Immature natural killer cell (primary cell): ENCODE measurements at regions not wholly inside any gene's neighbourhood (a gene's known extent, or its start where the extent isn't known, plus 50 kb on each side); places are given as distances from the start of the nearest gene placed in this dataset.
"Not testable (repeated sequence)": the region's sequence is repeated elsewhere in the genome, so short reads cannot be mapped to it uniquely, and the experiment has no call there.

ENCODE experiments used
- DNase-seq, 3 donors: peaks; one replicate each; pipeline ENCODE4 v3.0.0; 2022; ENCODE audit warnings: mixed read lengths in 1 of 3
- H3K27ac Mint-ChIP-seq, 6 donors: one replicate each; pipeline ENCODE4 v1.8.0; 2020; ENCODE audit warnings: mixed read lengths in 6 of 6, mild to moderate bottlenecking in 5 of 6, inconsistent platforms in 4 of 6, moderate library complexity in 3 of 6
- H3K27me3 Mint-ChIP-seq, 3 donors: one replicate each; pipeline ENCODE4 v1.8.0; 2020 to 2021; ENCODE audit warnings: low read depth in 3 of 3, mild to moderate bottlenecking in 3 of 3, mixed read lengths in 3 of 3, moderate library complexity in 3 of 3, inconsistent platforms in 1 of 3
- H3K36me3 Mint-ChIP-seq, 3 donors: one replicate each; pipeline ENCODE4 v1.8.0; 2020; ENCODE audit warnings: mixed read lengths in 3 of 3, inconsistent platforms in 2 of 3, mild to moderate bottlenecking in 2 of 3
- H3K4me1 Mint-ChIP-seq, 2 donors: one replicate each; pipeline ENCODE4 v1.8.0; 2020; ENCODE audit warnings: inconsistent platforms in 2 of 2, mild to moderate bottlenecking in 2 of 2, mixed read lengths in 2 of 2, moderate library complexity in 1 of 2
- H3K4me3 Mint-ChIP-seq, 5 donors: one replicate each; pipeline ENCODE4 v1.8.0; 2020; ENCODE audit warnings: mild to moderate bottlenecking in 5 of 5, mixed read lengths in 5 of 5, inconsistent platforms in 3 of 5, moderate library complexity in 3 of 5
- H3K9me3 Mint-ChIP-seq, 6 donors: one replicate each; pipeline ENCODE4 v1.8.0; 2020; ENCODE audit warnings: mild to moderate bottlenecking in 6 of 6, mixed read lengths in 6 of 6, inconsistent platforms in 4 of 6, moderate library complexity in 3 of 6

DNA sequence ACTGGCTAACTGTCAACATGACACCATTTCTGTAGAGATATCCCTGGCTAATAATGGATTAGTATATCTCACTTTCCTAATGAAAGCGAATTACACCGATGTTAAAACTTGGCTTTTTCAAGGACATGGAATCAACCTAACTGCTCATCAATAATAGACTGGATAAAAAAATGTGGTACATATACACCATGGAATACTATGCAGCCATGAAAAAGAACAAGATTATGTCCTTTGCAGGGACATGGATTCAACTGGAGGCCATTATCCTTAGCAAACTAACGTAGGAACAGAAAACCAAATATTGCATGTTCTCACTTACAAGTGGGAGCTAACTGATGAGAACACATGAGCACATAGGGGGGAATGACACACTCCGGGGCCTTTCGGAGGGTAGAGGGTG, 62.6 kb downstream of the ZIC1 start:
- Mint-ChIP-seq H3K27me3 (no peaks in the 10 kb centered on the region), H3K27ac (no peak overlapping the region), H3K4me1 (no peaks in the 10 kb centered on the region), H3K4me3 (no peak overlapping the region), H3K9me3 (peaks cover 4 to 24% (median 9%) of the 10 kb centered on the region in 6 donors), H3K36me3 (no peaks in the 10 kb centered on the region)
- DNase-seq: no peak

DNA sequence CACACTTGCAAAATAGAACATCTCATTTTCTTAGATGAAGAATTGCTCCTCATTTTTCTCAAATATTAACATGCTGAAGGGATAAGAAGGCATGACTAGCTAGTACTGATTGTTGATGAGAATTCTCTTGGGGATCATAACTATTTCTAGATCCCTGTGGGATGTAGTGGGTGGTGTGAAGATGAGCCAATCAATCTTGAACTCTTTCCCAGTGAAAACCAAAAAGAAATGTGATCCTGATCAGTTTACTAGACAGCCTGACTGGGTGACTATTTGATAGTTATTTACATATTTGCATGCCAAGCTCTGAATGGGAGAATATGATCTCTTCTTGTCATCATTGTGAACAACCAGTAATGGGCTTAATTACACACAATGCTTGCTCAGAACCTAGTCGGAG, 63.7 kb downstream of the ZIC1 start:
- H3K4me1 Mint-ChIP-seq: no peaks in the 10 kb centered on the region
- peaks cover 4 to 24% (median 9%) of the 10 kb centered on the region in 6 donors for H3K9me3 Mint-ChIP-seq
- no peaks in the 10 kb centered on the region for H3K27me3 Mint-ChIP-seq
- no peak overlapping the region for H3K4me3 Mint-ChIP-seq
- H3K36me3 Mint-ChIP-seq: no peaks in the 10 kb centered on the region
- DNase-seq: no peak
- no peak overlapping the region for H3K27ac Mint-ChIP-seq

DNA sequence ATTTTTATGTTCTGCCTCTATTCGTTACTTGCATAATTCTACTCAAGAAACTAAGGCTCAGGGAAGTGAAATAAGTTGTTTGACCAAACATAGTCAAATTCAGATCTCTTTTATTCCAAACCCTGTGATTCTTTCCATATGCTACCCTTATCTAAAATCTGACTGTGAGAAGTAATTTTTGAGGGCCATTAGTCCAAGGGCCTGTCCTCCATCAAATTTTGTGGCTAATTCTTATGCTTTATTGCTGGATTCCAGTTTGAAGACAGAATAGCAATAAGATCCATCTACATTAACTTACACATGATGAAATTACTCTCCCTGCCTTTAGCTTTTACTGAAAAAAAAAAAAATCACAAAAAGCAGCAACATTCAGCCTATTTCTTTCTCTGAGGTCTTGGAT, 74.0 kb downstream of the ZIC1 start:
- Mint-ChIP-seq H3K9me3 (peaks cover 0 to 54% (median 17%) of the 10 kb centered on the region in 6 donors), H3K27ac (no peak overlapping the region), H3K36me3 (no peaks in the 10 kb centered on the region), H3K4me3 (no peak overlapping the region), H3K27me3 (peaks cover 0 to 3% (median 0%) of the 10 kb centered on the region in 3 donors), H3K4me1 (no peaks in the 10 kb centered on the region)
- DNase-seq: no peak

DNA sequence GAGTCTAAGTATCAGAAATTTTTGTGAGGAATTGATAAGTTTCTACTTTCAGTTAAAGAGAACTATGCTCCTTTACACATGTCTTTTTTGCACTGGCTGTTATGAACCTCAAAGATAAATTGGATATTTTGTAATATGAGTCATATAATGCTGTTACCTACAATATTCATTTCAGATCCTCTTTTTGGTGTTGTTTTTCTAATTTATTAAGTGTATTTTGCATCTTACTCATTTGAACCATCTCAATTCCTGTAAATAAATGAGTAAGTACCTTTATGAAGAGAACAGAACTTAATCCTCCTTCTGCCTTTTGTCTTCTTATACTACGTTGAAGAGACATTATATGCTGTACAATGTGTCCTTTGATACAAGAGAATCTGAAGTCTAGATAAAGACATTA, 74.4 kb downstream of the ZIC1 start:
- no peak for DNase-seq
- H3K4me3 Mint-ChIP-seq: no peak overlapping the region
- H3K4me1 Mint-ChIP-seq: no peaks in the 10 kb centered on the region
- H3K9me3 Mint-ChIP-seq: peaks cover 0 to 54% (median 17%) of the 10 kb centered on the region in 6 donors
- H3K36me3 Mint-ChIP-seq: no peaks in the 10 kb centered on the region
- H3K27ac Mint-ChIP-seq: no peak overlapping the region
- peaks cover 0 to 3% (median 0%) of the 10 kb centered on the region in 3 donors for H3K27me3 Mint-ChIP-seq

DNA sequence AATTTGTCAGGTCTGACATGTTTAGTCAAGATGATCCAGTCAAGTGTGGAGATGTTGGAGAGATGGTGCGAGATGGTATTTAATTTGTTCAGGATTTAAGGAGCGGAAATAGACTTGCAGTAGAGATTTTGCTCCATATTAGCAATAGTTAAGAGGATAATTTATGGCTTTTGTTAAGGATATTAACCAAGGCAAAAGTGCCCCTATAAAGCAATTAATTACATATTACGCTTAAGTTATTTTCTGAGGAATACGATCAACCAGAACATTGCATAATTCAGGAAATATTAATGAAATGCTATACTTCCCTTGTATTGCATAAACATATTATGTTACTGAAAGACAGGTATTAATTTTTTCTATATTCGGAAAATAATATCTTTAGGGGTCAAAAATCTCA, 83.9 kb downstream of the ZIC1 start:
- H3K4me1 Mint-ChIP-seq: no peaks in the 10 kb centered on the region
- H3K4me3 Mint-ChIP-seq: no peak overlapping the region
- DNase-seq: no peak

DNA sequence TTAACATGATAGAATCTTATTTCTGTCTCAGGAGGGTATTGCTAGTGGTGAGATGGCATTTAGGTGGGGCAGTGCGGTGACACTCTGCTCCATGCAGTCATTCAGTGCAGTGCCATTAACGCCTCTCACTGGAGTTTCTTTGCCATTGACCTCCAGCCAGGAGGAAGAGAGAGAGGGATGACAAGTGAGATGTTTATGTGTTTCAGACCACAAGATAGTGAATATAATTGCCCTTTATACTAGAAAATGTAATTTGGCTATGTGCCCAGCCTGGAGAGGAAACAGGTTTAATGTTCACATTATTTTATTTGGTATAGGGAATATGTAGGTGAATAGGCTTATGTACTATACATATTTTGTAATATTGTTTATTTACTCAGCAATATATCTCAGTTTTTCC, 84.5 kb downstream of the ZIC1 start:
- Mint-ChIP-seq H3K4me3 (no peak overlapping the region), H3K27ac (no peak overlapping the region), H3K36me3 (no peaks in the 10 kb centered on the region), H3K4me1 (no peaks in the 10 kb centered on the region), H3K27me3 (no peaks in the 10 kb centered on the region), H3K9me3 (peaks cover 4 to 9% (median 5%) of the 10 kb centered on the region in 6 donors)
- no peak for DNase-seq

More for the DNA sequence above, 83.9 kb downstream of the ZIC1 start:
- Mint-ChIP-seq H3K9me3 (peaks cover 4 to 9% (median 5%) of the 10 kb centered on the region in 6 donors), H3K36me3 (no peaks in the 10 kb centered on the region), H3K27ac (no peak overlapping the region), H3K27me3 (no peaks in the 10 kb centered on the region)

DNA sequence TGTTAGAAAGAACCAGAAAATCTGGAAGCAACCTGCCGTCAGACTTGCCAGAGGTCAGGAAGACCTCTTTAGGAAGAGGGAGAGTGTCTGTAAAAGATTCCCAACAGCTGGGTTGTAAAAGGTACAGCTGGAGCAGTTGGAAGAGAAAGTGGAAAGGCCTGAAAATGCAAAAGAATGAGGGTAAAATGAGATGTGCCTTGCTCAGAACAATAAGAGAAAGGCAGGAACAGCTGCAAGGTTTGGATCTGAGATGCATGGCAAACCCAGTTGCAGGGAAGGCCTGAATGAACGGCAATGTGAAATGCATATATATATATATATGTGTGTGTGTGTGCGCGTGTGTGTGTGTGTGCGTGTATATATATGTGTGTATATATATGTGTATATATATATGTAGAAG, 88.1 kb downstream of the ZIC1 start:
- no peaks in the 10 kb centered on the region for H3K27me3 Mint-ChIP-seq
- no peak for DNase-seq

DNA sequence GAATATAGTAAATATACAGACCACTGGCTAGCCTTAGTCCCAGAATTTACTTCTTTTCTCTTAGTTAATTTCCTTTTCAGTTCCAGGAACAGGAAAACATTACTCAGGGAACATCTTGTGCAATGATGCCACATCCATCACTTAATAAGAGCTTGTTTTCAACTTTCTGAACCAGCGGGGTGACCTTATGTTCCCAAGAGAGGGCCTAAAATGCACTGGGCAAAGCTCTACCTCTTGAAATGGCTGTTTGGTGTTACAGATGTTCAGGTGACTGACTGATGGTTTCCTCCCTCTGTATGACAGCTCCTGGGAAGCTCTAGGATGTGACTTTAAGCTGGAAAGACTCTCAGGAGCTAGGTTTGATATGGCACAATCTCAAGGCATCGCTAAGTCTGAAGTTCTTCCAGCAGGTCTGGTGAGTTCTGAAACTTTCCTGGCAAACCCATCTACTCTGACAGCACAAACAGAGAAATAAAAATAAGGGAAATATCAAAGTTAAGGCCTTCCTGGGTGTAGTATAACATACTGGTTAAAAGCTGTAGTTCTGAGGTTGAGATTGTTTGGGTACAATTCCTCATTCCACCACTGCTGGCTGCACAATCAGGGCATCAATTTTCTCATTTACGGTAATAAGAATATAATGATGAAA, 98.6 kb downstream of the ZIC1 start:
- Mint-ChIP-seq H3K27me3 (no peaks in the 10 kb centered on the region), H3K9me3 (peaks cover 0 to 18% (median 3%) of the 10 kb centered on the region in 6 donors), H3K27ac (no peak overlapping the region), H3K4me1 (no peaks in the 10 kb centered on the region), H3K36me3 (no peaks in the 10 kb centered on the region), H3K4me3 (no peak overlapping the region)
- no peak for DNase-seq

More for the DNA sequence above, 88.1 kb downstream of the ZIC1 start:
- H3K27ac Mint-ChIP-seq: no peak overlapping the region
- no peaks in the 10 kb centered on the region for H3K36me3 Mint-ChIP-seq
- H3K9me3 Mint-ChIP-seq: peaks cover 0 to 13% (median 4%) of the 10 kb centered on the region in 6 donors
- no peak overlapping the region for H3K4me3 Mint-ChIP-seq
- H3K4me1 Mint-ChIP-seq: no peaks in the 10 kb centered on the region

DNA sequence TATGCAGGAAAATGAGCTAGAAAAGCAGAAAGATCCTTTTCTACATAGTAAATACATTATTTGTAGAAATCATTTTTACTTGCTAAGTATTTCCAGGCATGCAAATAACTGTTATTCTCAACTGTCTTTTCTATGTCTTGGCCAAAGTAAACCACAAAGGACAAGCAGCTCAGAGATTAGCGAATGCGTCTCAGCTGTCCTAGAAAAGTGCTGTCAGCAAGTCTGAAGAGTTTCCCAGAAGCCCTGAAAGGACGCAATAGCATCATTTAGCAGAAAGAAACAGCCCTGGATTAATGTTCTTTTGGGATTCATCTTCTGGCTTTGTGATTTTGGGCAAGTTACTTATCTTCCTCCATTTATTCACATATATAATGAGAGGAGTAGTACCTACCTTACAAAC, 100.3 kb downstream of the ZIC1 start:
- no peak for DNase-seq
- H3K4me3 Mint-ChIP-seq: no peak overlapping the region
- no peaks in the 10 kb centered on the region for H3K4me1 Mint-ChIP-seq
- H3K27ac Mint-ChIP-seq: no peak overlapping the region
- no peaks in the 10 kb centered on the region for H3K27me3 Mint-ChIP-seq
- peaks cover 0 to 18% (median 4%) of the 10 kb centered on the region in 6 donors for H3K9me3 Mint-ChIP-seq
- H3K36me3 Mint-ChIP-seq: no peaks in the 10 kb centered on the region

DNA sequence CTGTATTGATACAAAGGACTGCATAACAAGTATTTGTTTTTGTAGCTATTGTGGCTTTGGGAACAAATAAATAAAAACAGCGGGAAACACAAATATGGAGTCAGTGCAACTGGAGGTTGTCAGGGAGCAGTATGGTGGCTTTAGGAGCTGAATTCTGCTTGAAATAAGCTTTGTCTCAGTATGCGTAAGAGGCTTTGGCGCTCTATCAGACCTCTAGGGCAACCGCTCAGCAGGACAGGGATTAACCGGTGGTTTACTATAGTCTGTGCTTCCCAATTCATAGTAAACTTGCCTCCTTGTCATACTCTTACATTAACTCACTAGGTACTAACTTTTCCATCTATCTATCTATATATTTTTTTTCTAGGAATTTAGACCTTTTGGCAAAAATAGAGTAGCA, 104.6 kb downstream of the ZIC1 start:
- peaks cover 0 to 20% (median 8%) of the 10 kb centered on the region in 6 donors for H3K9me3 Mint-ChIP-seq

DNA sequence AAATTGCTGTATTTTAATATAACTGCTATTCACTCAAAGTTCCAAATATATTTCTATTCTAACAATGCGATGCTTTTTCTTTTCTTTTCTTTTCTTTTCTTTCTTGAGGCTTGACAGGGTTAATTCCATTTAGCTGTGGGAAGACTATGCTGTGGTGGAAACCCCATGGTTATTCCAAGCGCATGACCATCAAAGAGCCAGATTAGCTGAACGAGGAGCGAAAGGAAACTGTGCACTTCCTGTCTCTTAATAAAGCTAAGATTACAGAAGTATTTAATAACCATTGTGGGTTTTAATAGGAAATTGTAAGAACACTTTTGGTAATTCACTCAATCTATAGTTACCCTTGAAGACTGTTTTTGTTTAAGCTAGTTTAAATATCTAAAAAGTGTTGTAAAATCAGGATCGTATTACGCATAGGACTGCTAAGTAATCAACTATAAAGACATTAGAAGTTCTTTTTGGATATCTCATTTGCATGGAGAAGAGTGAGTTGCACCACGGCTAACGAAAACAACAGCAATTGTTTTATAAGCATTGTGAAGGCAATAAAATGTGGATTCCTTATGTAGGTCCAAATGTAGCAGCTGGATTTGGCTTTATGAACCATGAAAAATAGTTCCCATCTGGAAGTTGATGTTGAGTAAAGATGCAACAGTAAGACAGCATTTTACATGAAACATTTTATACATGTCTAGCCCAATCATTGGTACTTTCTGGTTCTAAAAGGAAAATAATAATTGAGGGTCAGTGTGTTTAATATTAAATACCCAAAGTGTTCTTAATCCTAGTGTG, 105.4 kb downstream of the ZIC1 start:
- no peaks in the 10 kb centered on the region for H3K27me3 Mint-ChIP-seq
- H3K27ac Mint-ChIP-seq: no peak overlapping the region
- no peaks in the 10 kb centered on the region for H3K36me3 Mint-ChIP-seq
- H3K4me1 Mint-ChIP-seq: no peaks in the 10 kb centered on the region
- no peak overlapping the region for H3K4me3 Mint-ChIP-seq
- DNase-seq: no peak
- peaks cover 0 to 20% (median 9%) of the 10 kb centered on the region in 6 donors for H3K9me3 Mint-ChIP-seq

More for the DNA sequence above, 104.6 kb downstream of the ZIC1 start:
- Mint-ChIP-seq H3K4me1 (no peaks in the 10 kb centered on the region), H3K4me3 (no peak overlapping the region), H3K27ac (no peak overlapping the region), H3K27me3 (no peaks in the 10 kb centered on the region), H3K36me3 (no peaks in the 10 kb centered on the region)
- no peak for DNase-seq

DNA sequence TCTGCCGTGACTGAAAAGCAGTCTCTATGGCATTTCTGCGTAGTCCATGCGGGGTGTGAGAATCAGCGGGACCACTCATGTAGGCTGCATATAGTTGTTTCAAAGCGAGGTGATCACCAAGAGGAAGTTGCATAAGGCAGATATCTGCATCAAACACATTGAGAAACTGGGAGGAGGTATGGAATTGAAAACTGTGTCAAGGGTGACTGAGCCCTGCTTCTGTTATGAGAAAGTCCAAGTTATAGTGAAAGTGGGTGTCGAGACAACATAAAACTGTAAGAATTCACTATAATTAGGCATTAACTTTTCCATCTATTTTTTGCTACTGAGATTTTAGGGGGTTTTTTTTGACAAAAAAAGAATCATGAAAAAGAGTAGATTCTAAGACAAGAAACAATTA, 109.3 kb downstream of the ZIC1 start:
- H3K9me3 Mint-ChIP-seq: peaks cover 3 to 17% (median 7%) of the 10 kb centered on the region in 6 donors
- H3K36me3 Mint-ChIP-seq: no peaks in the 10 kb centered on the region
- H3K27ac Mint-ChIP-seq: no peak overlapping the region
- H3K4me3 Mint-ChIP-seq: no peak overlapping the region
- H3K4me1 Mint-ChIP-seq: no peaks in the 10 kb centered on the region
- H3K27me3 Mint-ChIP-seq: peaks cover 0 to 1% (median 0%) of the 10 kb centered on the region in 3 donors
- DNase-seq: no peak

DNA sequence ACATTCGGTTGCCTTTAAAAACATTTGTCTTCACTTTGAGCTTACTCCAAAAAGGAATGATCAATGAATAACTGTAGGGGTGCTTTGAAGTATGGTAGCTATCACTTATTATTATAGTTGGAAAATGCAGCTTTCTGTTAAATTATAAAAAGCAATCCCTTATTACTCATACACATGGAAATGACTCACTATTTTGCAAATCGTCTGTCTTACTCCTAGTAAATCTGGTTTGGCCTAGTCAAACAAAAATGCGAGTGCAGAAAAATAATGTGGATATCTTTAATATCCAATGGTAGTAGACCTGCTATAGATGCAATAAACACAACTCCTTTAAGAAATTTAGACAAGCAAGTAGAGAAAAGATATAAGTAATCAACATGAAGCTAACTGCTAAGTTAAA, 112.5 kb downstream of the ZIC1 start:
- Mint-ChIP-seq H3K27me3 (peaks cover 0 to 1% (median 0%) of the 10 kb centered on the region in 3 donors), H3K27ac (no peak overlapping the region), H3K9me3 (peaks cover under 1 to 42% (median 27%) of the 10 kb centered on the region in 6 donors), H3K4me1 (no peaks in the 10 kb centered on the region), H3K36me3 (peaks cover 0 to 4% (median 0%) of the 10 kb centered on the region in 3 donors), H3K4me3 (no peak overlapping the region)
- DNase-seq: no peak

DNA sequence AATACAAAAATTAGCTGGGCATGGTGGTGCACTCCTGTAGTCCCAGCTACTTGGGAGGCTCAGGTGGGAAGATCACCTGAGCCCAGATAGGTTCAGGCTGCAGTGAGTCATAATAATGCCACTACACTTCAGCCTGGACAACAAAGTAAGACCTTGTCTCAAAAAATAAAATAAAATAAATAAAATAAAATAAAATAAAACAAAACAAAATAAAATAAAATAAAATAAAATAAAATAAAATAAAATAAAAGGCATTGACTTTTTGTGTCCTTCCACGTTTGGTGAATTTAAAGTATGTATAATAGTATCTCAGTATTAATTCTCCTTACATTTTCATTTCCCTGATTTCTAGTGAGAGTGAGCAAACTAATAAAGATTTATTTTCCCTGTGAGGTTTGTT, 113.6 kb downstream of the ZIC1 start:
- H3K4me1 Mint-ChIP-seq, H3K36me3 Mint-ChIP-seq, H3K27me3 Mint-ChIP-seq: not testable (repeated sequence)

More for the DNA sequence above, 113.6 kb downstream of the ZIC1 start:
- not testable (repeated sequence) for H3K4me3 Mint-ChIP-seq, H3K27ac Mint-ChIP-seq, DNase-seq
- H3K9me3 Mint-ChIP-seq: peaks cover 1 to 43% (median 28%) of the 10 kb centered on the region in 6 donors
